SJCRH30 (cell line): ENCODE measurements at regions not wholly inside any gene's neighbourhood (a gene's known extent, or its start where the extent isn't known, plus 50 kb on each side); places are given as distances from the start of the nearest gene placed in this dataset.

ENCODE experiments used
- DNase-seq, 2 experiments: peaks; one replicate each; pipeline ENCODE4 v3.0.0-alpha.2; 2015 to 2020
- H3K27ac ChIP-seq: fragments of 250-450 bp; sonication (Bioruptor Pico); 2 replicates; pipeline ENCODE4 v1.5.1; 2020; ENCODE audit warnings: mild to moderate bottlenecking, moderate library complexity
- H3K27me3 ChIP-seq: fragments of 250-450 bp; sonication (Bioruptor Pico); 2 replicates; pipeline ENCODE4 v1.5.1; 2020; ENCODE audit warnings: mild to moderate bottlenecking, moderate library complexity
- H3K36me3 ChIP-seq: fragments of 250-450 bp; sonication (Bioruptor Pico); 2 replicates; pipeline ENCODE4 v1.5.1; 2020; ENCODE audit warnings: mild to moderate bottlenecking, moderate library complexity
- H3K4me1 ChIP-seq: fragments of 250-450 bp; sonication (Bioruptor Pico); 2 replicates; pipeline ENCODE4 v1.5.1; 2020; ENCODE audit warnings: mild to moderate bottlenecking, moderate library complexity
- H3K4me3 ChIP-seq: fragments of 250-450 bp; sonication (Bioruptor Pico); 2 replicates; pipeline ENCODE4 v1.5.1; 2020; ENCODE audit warnings: mild to moderate bottlenecking, moderate library complexity
- H3K9me3 ChIP-seq: fragments of 250-450 bp; sonication (Bioruptor Pico); replicated peaks from 2 replicates; pipeline ENCODE4 v1.5.1; 2020; ENCODE audit warnings: mild to moderate bottlenecking, moderate library complexity

DNA sequence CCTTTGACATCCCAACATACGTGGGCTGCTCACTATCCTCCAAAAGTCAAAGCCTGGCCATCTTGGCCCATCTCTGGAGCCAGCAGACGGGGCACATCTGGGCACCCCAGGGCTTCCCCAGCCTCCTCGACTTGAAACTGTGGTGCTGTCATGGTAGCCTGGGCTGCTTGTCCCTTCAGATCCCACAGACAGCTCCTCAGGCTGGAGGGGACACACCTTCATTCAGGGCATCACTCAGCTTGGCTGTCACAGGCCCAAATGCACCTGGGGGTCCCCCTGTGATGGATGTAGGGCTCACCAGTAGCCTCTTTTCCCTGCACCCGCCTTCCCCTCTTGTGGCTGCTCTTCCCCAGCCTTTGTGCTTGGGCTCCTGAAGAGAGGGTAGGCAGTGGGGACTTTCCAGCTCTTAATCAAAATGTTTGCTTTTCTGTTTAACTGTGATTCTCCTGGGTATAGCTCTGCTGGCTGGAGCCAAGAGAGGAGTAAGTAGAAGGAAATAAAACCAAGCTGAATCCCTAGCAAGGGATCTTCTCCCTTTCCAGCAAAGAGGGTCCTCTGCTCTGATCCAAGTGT, 92.3 kb downstream of the GYPC start:
- no peaks in the 10 kb centered on the region for H3K36me3 ChIP-seq
- H3K9me3 ChIP-seq = no peaks in the 10 kb centered on the region
- no peaks in the 10 kb centered on the region for H3K4me1 ChIP-seq
- no peak for DNase-seq
- no peak overlapping the region for H3K27ac ChIP-seq
- H3K4me3 ChIP-seq = no peak overlapping the region
- no peaks in the 10 kb centered on the region for H3K27me3 ChIP-seq

- Histone ChIP-seq H3K9me3 (no peaks in the 10 kb centered on the region), H3K4me3 (no peak overlapping the region), H3K27ac (no peak overlapping the region), H3K27me3 (no peaks in the 10 kb centered on the region), H3K36me3 (no peaks in the 10 kb centered on the region), H3K4me1 (no peaks in the 10 kb centered on the region)
- no peak for DNase-seq
These were observed 93.1 kb downstream of the GYPC start for GRCh38 chr2:126748929-126749518.

GRCh38 chr2:126749537-126749936, 93.6 kb downstream of the GYPC start:
- DNase-seq = peak in 1 of 2 experiments; percentile 24

DNA sequence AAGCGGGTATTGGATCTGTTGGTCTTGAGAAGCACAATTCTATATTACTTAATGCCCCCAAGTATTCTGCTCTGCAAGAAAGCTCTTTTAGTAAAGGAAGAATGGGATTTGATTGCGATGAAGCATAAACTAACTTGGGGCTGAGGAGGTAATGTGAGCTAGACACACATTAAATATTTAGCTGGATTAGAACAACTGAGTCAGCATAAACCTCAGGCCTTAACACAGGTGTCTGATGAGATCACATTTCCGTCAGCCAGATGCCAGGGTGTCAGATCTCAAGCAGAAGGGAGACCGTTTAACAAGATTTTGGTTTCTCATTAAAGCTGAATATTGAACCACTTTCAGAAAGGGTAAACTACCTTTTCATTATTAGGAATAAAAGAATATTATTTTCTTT, 94.5 kb downstream of the GYPC start:
- Histone ChIP-seq H3K36me3 (no peaks in the 10 kb centered on the region), H3K4me1 (no peaks in the 10 kb centered on the region), H3K9me3 (no peaks in the 10 kb centered on the region), H3K27me3 (no peaks in the 10 kb centered on the region), H3K4me3 (no peak overlapping the region), H3K27ac (no peak overlapping the region)
- DNase-seq = peak in 1 of 2 experiments; percentile 14

More at GRCh38 chr2:126749537-126749936, 93.6 kb downstream of the GYPC start:
- no peaks in the 10 kb centered on the region for H3K27me3 ChIP-seq
- no peaks in the 10 kb centered on the region for H3K36me3 ChIP-seq
- no peak overlapping the region for H3K4me3 ChIP-seq
- no peak overlapping the region for H3K27ac ChIP-seq
- H3K9me3 ChIP-seq = no peaks in the 10 kb centered on the region
- no peaks in the 10 kb centered on the region for H3K4me1 ChIP-seq

GRCh38 chr2:126751477-126751876, 95.5 kb downstream of the GYPC start:
- H3K36me3 ChIP-seq = no peaks in the 10 kb centered on the region
- H3K4me1 ChIP-seq = no peaks in the 10 kb centered on the region
- no peaks in the 10 kb centered on the region for H3K27me3 ChIP-seq
- H3K4me3 ChIP-seq = no peak overlapping the region
- DNase-seq = no peak
- no peaks in the 10 kb centered on the region for H3K9me3 ChIP-seq
- no peak overlapping the region for H3K27ac ChIP-seq

DNA sequence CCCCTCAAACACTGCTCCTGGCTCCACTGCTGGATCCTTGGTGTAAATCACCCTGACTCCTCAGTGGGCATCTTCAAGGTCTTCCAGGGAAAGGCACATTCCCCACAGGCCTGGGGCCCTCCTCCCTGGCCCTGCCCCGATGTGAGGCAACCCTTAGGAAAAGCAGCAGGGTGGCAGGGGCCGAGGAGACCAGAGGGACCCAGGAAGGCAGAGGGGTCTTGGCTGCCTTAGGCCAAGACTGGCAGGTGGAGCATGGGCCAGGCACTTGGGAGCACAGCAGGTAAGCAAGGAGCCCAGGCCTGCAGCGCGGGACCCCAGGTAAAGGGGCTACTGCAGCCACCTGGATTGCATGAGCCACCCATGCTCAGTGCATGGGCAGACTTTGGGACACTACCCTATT, 96.9 kb downstream of the GYPC start:
- Histone ChIP-seq H3K27ac (no peak overlapping the region), H3K27me3 (no peaks in the 10 kb centered on the region), H3K36me3 (no peaks in the 10 kb centered on the region), H3K4me1 (no peaks in the 10 kb centered on the region), H3K9me3 (no peaks in the 10 kb centered on the region), H3K4me3 (no peak overlapping the region)
- DNase-seq = no peak

DNA sequence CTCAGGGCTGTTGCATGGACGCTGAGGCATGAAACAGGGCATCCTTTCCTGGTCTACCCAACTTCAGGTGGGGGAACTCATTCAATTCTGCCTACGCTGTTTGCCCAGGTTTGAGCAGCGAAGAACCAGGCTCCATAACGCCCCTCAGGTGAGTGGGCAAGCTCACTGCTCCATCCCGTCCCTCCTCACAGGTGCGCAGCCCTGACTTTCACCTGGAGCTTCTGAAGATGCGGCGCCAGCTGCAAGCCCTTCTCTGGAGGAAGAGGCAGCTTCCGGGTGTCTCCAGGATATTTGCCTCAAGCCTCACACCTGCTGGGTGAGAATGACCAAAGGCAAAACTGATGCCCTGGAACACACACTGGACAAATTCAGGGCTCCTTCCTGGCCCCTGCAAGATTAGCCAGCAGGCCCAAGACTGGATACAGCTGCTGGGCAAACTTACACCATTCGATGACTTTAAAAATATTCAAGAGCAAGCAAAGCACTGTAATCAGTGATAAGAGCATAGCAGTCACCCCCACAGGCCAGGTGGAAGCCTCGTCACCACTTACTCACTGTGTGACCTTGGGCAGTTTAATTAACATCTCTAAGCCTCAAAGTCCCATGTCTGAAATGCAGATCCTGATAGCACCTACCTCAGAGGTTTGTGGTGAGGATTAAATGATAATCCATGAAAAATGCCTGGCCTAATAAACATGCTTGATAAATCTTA, 97.7 kb downstream of the GYPC start:
- H3K9me3 ChIP-seq = no peaks in the 10 kb centered on the region
- no peaks in the 10 kb centered on the region for H3K27me3 ChIP-seq
- H3K36me3 ChIP-seq = no peaks in the 10 kb centered on the region
- H3K4me3 ChIP-seq = no peak overlapping the region
- H3K27ac ChIP-seq = no peak overlapping the region
- H3K4me1 ChIP-seq = no peaks in the 10 kb centered on the region
- DNase-seq = no peak

DNA sequence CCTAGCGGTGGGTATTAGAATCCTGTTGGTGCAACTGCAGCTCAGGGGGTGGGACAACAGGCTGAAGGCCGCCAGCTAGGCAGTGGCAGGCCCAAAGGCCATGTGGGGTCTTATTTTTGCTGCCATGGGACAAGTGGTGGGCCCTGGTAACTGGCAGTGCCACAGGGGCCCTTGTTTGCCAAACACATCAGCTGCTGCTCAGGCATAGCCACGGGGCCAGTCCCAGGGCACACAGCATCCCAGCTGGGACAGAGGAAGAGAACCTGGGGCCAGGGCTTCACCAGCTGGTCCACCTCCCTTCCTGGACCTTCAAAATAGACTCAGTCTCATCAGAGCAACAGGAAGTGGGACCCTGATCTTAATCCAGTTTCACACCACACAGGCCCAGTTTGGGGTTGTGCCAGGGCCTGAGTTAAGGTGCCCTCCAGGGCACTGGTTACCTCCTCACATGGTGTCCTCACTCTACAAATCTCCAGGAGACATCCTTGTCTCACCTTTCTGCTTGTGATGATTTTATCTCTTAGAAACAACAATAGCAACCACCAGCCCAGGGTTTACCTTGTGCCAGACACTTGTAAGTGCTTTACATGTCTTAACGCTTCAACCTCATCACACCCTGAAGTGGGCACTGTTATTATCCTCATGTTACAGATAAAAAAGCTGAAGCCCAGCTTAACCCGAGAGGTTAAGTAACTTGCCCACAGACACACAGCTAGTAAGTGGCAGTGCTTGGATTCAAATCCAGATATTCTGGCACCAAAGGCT, 98.5 kb downstream of the GYPC start:
- Histone ChIP-seq H3K4me3 (no peak overlapping the region), H3K36me3 (no peaks in the 10 kb centered on the region), H3K9me3 (no peaks in the 10 kb centered on the region), H3K4me1 (no peaks in the 10 kb centered on the region), H3K27ac (no peak overlapping the region), H3K27me3 (no peaks in the 10 kb centered on the region)
- no peak for DNase-seq

GRCh38 chr2:126756125-126756524, 100.2 kb downstream of the GYPC start:
- no peaks in the 10 kb centered on the region for H3K36me3 ChIP-seq
- H3K4me3 ChIP-seq = no peak overlapping the region
- no peak for DNase-seq

DNA sequence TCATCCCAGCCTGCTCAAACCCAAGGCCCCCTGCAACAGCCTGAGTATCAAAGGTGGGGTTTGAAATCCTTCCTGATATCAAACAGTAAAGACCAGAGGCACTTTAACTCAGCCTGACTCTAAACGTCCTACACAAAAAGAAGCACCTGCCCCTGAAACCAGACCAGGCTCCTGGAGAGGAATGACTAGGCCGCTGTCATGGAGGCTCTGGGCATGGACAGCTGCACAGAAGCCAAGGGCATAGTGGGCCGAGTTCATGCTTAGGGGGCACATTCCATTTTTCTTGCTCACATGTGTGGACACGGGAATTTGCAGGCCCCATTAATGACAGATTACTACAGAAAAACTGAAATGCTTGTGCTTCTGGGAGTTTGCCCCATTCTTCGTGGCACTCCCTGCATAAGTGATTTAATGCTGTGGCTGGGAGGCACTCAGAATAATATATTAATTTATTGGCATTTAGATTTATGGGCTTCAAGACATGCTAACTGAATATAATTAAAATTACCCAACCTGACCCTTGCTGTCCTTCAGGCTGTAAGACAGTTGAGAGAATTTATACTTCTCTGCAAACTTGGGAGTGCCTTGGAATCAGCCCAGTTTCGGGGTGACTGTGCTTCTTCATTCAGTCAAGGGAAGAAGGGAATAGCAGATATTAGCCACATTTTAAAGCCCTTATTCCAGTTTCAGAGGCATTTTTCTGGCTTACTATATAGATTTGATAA, 105.5 kb downstream of the GYPC start:
- Histone ChIP-seq H3K9me3 (no peaks in the 10 kb centered on the region), H3K36me3 (no peaks in the 10 kb centered on the region), H3K27me3 (no peaks in the 10 kb centered on the region), H3K4me3 (no peak overlapping the region), H3K27ac (peak overlapping the region; percentile 28), H3K4me1 (peaks cover 16% of the 10 kb centered on the region)
- peak; percentile 69 to 73 for DNase-seq

More at GRCh38 chr2:126756125-126756524, 100.2 kb downstream of the GYPC start:
- Histone ChIP-seq H3K4me1 (peaks cover 4% of the 10 kb centered on the region; the same call in 1 of the 2 replicates), H3K9me3 (no peaks in the 10 kb centered on the region), H3K27me3 (no peaks in the 10 kb centered on the region), H3K27ac (no peak overlapping the region)

GRCh38 chr2:126761981-126762878, 106.3 kb downstream of the GYPC start:
- H3K27ac ChIP-seq = peak overlapping the region; percentile 28
- no peaks in the 10 kb centered on the region for H3K36me3 ChIP-seq
- no peak for DNase-seq
- peaks cover 16% of the 10 kb centered on the region for H3K4me1 ChIP-seq
- no peaks in the 10 kb centered on the region for H3K9me3 ChIP-seq
- no peak overlapping the region for H3K4me3 ChIP-seq
- no peaks in the 10 kb centered on the region for H3K27me3 ChIP-seq

- Histone ChIP-seq H3K36me3 (no peaks in the 10 kb centered on the region), H3K4me3 (no peak overlapping the region), H3K27me3 (no peaks in the 10 kb centered on the region; the same call in 1 of the 2 replicates), H3K9me3 (no peaks in the 10 kb centered on the region), H3K4me1 (peaks cover 16% of the 10 kb centered on the region), H3K27ac (no peak overlapping the region)
- DNase-seq = no peak
These were observed 108.8 kb downstream of the GYPC start for GRCh38 chr2:126764686-126765265.

DNA sequence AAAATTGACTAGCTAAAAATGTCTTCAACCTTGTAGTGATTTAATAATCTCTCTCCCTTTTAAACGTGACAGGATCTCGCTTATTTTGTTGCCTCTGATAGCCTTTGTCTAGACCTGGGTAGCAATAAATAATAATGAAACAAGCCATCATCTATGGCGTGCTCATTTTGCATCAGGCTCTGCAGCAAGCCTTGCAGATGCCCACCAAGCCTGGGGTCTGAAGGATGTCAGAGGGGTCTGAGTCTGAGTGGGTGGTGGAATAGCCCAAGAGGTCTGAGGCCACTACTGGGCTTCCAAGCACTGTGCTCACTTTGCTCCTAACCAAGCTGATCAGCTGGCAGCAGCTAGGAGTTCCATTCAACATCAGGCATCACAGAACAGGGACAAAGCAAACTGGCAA, 109.4 kb downstream of the GYPC start:
- H3K36me3 ChIP-seq = no peaks in the 10 kb centered on the region
- no peak overlapping the region for H3K4me3 ChIP-seq
- H3K4me1 ChIP-seq = peaks cover 16% of the 10 kb centered on the region
- no peak for DNase-seq
- H3K9me3 ChIP-seq = no peaks in the 10 kb centered on the region
- H3K27me3 ChIP-seq = no peaks in the 10 kb centered on the region; the same call in 1 of the 2 replicates
- H3K27ac ChIP-seq = no peak overlapping the region
